Colonic mucosa (tissue), 4 donors: ENCODE measurements at regions not wholly inside any gene's neighbourhood (a gene's known extent, or its start where the extent isn't known, plus 50 kb on each side); places are given as distances from the start of the nearest gene placed in this dataset.

ENCODE experiments used
- DNase-seq: peaks from one replicate; pipeline ENCODE4 v3.0.0-alpha.2; 2020
- H3K27ac ChIP-seq: fragments of 200-600 bp; one replicate; pipeline ENCODE4 v1.8.0; 2021
- H3K27me3 ChIP-seq: fragments of 200-600 bp; one replicate; pipeline ENCODE4 v1.8.0; 2021
- H3K36me3 ChIP-seq: fragments of 200-600 bp; one replicate; pipeline ENCODE4 v1.8.0; 2021
- H3K4me1 ChIP-seq: fragments of 200-600 bp; one replicate; pipeline ENCODE4 v1.8.0; 2021; ENCODE audit warnings: mild to moderate bottlenecking
- H3K4me3 ChIP-seq: fragments of 200-600 bp; one replicate; pipeline ENCODE4 v1.8.0; 2021
- H3K9ac ChIP-seq, 2 donors: one replicate each; pipeline ENCODE4 v1.7.0; 2013; ENCODE audit warnings: control low read depth in 2 of 2, low read depth in 2 of 2, low read length in 2 of 2
- H3K9me3 ChIP-seq: fragments of 200-600 bp; one replicate; pipeline ENCODE4 v1.8.0; 2021
- CTCF ChIP-seq: fragments of 200-600 bp; IDR thresholded peaks from one replicate; pipeline ENCODE4 v1.8.0; 2022; ENCODE audit warnings: antibody characterized with exemption, mild to moderate bottlenecking
- intact Hi-C: fragments of 100-400 bp; cut with DNase I; formaldehyde crosslinking; loops from one replicate; pipeline ENCODE4 v1.14.1; 2022
- donor health status: healthy.
- donor health status: DM: no; HTN: no; CAD: no.
- donor health status: DM: no; HTN: no; CAD: no.

GRCh38 chr13:76331943-76332712 is 554.1 kb downstream of the KCTD12 start:
- H3K27ac ChIP-seq = no peak overlapping the region
- intact Hi-C loops = no loop called here
- H3K4me1 ChIP-seq = no peaks in the 10 kb centered on the region
- no peaks in the 10 kb centered on the region for H3K27me3 ChIP-seq
- no peak for DNase-seq
- no peak overlapping the region for H3K9ac ChIP-seq
- H3K9me3 ChIP-seq = no peaks in the 10 kb centered on the region
- H3K36me3 ChIP-seq = no peaks in the 10 kb centered on the region
- no peak overlapping the region for H3K4me3 ChIP-seq
- TF ChIP-seq CTCF = no peak

DNA sequence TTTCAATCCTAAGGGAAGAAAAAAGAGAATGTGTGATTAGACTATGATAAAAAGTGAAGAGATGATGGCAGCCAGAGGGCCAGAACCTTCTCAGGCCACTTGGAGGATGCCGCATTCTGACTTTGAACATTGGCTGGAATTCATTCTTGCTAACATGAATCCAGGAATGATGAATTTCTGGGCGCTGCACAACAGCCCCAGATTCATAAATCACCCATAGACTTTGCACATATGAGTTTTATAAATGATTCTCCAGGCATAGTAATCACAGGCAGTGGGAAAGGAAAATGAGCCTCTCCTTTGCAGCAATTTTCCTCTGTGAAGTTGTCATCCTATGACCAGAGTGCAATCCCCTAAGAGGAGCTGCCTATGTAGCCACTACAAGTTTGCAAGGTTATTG is 555.4 kb downstream of the KCTD12 start:
- H3K9ac ChIP-seq = no peak overlapping the region
- no peak overlapping the region for H3K27ac ChIP-seq
- H3K36me3 ChIP-seq = no peaks in the 10 kb centered on the region
- TF ChIP-seq CTCF = no peak
- H3K4me1 ChIP-seq = no peaks in the 10 kb centered on the region
- H3K27me3 ChIP-seq = no peaks in the 10 kb centered on the region
- DNase-seq = no peak
- H3K9me3 ChIP-seq = no peaks in the 10 kb centered on the region
- intact Hi-C loops = no loop called here
- H3K4me3 ChIP-seq = no peak overlapping the region

DNA sequence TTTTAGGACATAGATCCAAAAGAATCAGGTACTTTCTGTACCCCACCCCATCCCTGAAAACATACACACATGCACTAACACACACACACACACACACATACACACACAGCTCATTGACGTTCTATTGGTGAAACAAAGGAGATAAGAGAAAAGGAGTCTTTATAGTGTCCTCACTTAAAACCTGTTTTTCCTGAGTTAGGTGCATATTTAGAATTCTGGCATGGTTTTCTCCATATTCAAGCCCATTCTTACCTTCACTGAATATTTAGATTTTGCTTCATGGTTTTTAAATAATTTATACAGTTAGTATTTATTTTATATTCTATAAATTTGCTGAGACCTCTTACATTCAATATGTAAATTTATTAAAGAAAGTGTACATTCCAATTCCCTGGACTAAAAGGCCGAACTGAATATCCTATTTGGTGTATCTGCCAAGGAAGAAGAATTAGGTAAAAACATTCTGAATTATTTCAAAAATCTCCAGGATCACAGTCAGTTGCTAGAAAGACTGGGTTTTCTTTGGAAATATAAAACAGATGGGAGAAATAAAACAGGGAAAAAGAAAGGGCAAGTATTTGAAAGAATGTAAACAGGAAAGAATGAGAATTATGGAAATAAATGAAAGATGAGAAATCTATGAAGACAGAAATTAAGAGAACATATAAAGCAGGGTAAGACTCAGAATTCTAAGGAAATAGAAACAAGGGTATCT is 556.2 kb downstream of the KCTD12 start:
- no peak overlapping the region for H3K9ac ChIP-seq
- no peak for DNase-seq
- H3K4me1 ChIP-seq = no peaks in the 10 kb centered on the region
- no peaks in the 10 kb centered on the region for H3K9me3 ChIP-seq
- H3K27me3 ChIP-seq = no peaks in the 10 kb centered on the region
- no peaks in the 10 kb centered on the region for H3K36me3 ChIP-seq
- TF ChIP-seq CTCF = no peak
- intact Hi-C loops = no loop called here
- no peak overlapping the region for H3K4me3 ChIP-seq
- no peak overlapping the region for H3K27ac ChIP-seq

DNA sequence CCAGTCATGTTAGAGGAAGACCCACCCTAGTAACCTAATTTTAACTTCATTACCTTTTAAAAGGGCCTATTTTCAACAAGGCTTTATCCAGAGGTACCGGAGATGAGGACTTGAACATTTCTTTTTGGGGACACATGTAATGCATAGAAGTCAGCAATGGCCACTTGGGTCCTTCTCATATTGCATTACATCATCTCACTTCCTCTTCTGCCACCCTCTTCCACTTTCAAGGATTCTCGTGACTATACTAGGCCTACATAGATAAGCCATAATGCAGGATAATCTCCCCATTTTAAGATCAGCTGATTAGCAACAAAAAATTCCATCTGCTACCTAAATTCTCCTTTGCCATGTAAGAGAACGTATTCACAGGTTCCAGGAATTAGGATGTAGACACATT is 557.2 kb downstream of the KCTD12 start:
- H3K4me1 ChIP-seq = no peaks in the 10 kb centered on the region
- no peaks in the 10 kb centered on the region for H3K9me3 ChIP-seq
- no peaks in the 10 kb centered on the region for H3K27me3 ChIP-seq
- intact Hi-C loops = no loop called here
- DNase-seq = no peak
- H3K9ac ChIP-seq = no peak overlapping the region
- TF ChIP-seq CTCF = no peak
- no peaks in the 10 kb centered on the region for H3K36me3 ChIP-seq
- no peak overlapping the region for H3K4me3 ChIP-seq
- no peak overlapping the region for H3K27ac ChIP-seq

GRCh38 chr13:76326343-76326742 is 559.9 kb downstream of the KCTD12 start:
- no peak for DNase-seq
- Histone ChIP-seq H3K9me3 (no peaks in the 10 kb centered on the region), H3K4me1 (no peaks in the 10 kb centered on the region), H3K9ac (no peak overlapping the region), H3K27me3 (no peaks in the 10 kb centered on the region), H3K27ac (no peak overlapping the region), H3K36me3 (no peaks in the 10 kb centered on the region), H3K4me3 (no peak overlapping the region)
- no peak for TF ChIP-seq CTCF
- intact Hi-C loops = no loop called here
